ENCODE measurements at regions not wholly inside any gene's neighbourhood (a gene's known extent, or its start where the extent isn't known, plus 50 kb on each side); places are given as distances from the start of the nearest gene placed in this dataset.

DNA sequence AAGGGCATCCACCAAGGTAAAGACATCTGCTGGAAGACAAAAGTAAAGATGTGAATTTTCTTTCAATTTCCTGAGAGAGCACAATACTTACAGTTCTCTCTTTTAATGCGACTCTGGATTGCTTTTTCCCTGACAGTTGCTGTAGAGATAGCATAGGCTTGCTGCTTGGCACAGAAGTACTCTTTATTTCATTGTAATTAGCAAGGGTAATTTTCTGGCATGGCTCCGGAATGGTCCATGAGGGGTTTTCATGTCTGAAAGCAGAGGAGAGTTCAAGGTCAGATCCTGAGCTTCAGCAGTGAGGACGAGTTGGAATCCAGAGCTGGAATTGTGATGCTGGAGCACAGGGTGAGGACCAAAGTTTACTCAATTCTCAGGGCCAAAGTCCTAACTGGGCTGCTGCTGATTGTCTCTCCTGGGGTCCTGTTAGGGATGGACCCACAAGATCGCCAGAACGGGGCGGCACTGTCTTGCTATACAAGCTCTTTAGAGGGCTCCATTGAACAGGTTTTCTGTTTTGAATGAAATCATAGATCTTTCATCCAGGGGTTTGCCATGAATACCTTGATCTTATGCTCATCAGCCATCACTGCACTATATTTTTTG, 190.0 kb upstream of the MKI67 start:
- TF ChIP-seq, protein P1, sequence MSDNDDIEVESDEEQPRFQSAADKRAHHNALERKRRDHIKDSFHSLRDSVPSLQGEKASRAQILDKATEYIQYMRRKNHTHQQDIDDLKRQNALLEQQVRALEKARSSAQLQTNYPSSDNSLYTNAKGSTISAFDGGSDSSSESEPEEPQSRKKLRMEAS (IDR thresholded peaks at IDR 0.05; ENCODE audit: insufficient read depth, insufficient read length) = no peak
- TF ChIP-seq EZH2 (IDR thresholded peaks at IDR 0.05; ENCODE audit: borderline replicate concordance, low read depth, low read length, severe bottlenecking) (no peak), POLR2A (IDR thresholded peaks at IDR 0.05; ENCODE audit: low read depth, low read length) (no peak), MYC (IDR thresholded peaks at IDR 0.05; ENCODE audit: low read depth, low read length) (no peak)
- TF ChIP-seq, protein P2, sequence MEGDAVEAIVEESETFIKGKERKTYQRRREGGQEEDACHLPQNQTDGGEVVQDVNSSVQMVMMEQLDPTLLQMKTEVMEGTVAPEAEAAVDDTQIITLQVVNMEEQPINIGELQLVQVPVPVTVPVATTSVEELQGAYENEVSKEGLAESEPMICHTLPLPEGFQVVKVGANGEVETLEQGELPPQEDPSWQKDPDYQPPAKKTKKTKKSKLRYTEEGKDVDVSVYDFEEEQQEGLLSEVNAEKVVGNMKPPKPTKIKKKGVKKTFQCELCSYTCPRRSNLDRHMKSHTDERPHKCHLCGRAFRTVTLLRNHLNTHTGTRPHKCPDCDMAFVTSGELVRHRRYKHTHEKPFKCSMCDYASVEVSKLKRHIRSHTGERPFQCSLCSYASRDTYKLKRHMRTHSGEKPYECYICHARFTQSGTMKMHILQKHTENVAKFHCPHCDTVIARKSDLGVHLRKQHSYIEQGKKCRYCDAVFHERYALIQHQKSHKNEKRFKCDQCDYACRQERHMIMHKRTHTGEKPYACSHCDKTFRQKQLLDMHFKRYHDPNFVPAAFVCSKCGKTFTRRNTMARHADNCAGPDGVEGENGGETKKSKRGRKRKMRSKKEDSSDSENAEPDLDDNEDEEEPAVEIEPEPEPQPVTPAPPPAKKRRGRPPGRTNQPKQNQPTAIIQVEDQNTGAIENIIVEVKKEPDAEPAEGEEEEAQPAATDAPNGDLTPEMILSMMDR (IDR thresholded peaks at IDR 0.05; ENCODE audit: extremely low read depth in 1 of 2, insufficient read depth in 1 of 2, low read depth in 1 of 2, low read length in 2 of 2) = no peak
